Large intestine (tissue), 3 donors: ENCODE measurements at regions not wholly inside any gene's neighbourhood (a gene's known extent, or its start where the extent isn't known, plus 50 kb on each side); places are given as distances from the start of the nearest gene placed in this dataset.
A peak's percentile ranks its signal among the peaks of the same experiment; 100 is the strongest.
"Not testable (repeated sequence)": the region's sequence is repeated elsewhere in the genome, so short reads cannot be mapped to it uniquely, and the experiment has no call there.

Experiments
- DNase-seq, 2 donors: peaks; one replicate each; pipeline versions ENCODE4 v3.0.0 to v3.0.0-alpha.2; 2013
- H3K27ac ChIP-seq: one replicate; pipeline ENCODE4 v1.5.1; 2013; ENCODE audit warnings: low read length
- H3K27me3 ChIP-seq: 2 replicates; pipeline ENCODE4 v1.6.1; 2013; ENCODE audit warnings: low read length; ENCODE audit not compliant: control insufficient read depth, insufficient read depth
- H3K36me3 ChIP-seq: 2 replicates; pipeline ENCODE4 v1.6.1; 2013; ENCODE audit warnings: low read length; ENCODE audit not compliant: control insufficient read depth, insufficient read depth
- H3K4me1 ChIP-seq: one replicate; pipeline ENCODE4 v1.6.1; 2013; ENCODE audit warnings: low read length; ENCODE audit not compliant: control insufficient read depth, insufficient read depth
- H3K4me3 ChIP-seq: one replicate; pipeline ENCODE4 v1.5.1; 2013; ENCODE audit warnings: low read length
- H3K9me3 ChIP-seq: one replicate; pipeline ENCODE4 v1.6.1; 2013; ENCODE audit warnings: mild to moderate bottlenecking, low read depth, low read length, moderate library complexity; ENCODE audit not compliant: control insufficient read depth
- WGBS: methylation state at CpG from one replicate; pipeline ENCODE4 v1.1.5; 2013; ENCODE audit warnings: low lambda C conversion rate; ENCODE audit not compliant: insufficient coverage; 5-methylcytosine and 5-hydroxymethylcytosine counted together

DNA sequence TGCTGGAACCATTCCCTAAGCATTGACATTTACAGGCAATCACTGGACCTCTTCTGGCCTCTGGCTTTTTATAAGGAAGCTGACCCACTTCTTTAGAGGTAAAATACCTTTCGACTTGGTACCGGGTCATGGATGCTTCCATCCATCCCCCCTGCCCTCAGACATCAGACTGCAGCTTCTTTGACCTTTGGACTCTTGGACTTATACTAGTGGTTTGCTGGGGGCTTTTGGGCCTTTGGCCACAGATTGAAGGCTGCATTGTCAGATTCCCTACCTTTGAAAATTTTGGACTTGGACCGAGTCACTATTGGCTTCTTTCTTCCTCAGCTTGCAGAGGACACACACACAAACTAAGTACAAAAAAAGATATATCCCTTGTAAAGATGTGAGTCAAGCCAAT is 86.1 kb downstream of the TTC6 start:
- no peak overlapping the region for H3K4me3 ChIP-seq
- no peaks in the 10 kb centered on the region for H3K4me1 ChIP-seq
- DNase-seq = no peak
- H3K27ac ChIP-seq = no peak overlapping the region
- H3K27me3 ChIP-seq = no peaks in the 10 kb centered on the region
- no CpG with 5 or more reads among the region's 3 CpGs for WGBS
- no peaks in the 10 kb centered on the region for H3K9me3 ChIP-seq
- H3K36me3 ChIP-seq = no peaks in the 10 kb centered on the region

DNA sequence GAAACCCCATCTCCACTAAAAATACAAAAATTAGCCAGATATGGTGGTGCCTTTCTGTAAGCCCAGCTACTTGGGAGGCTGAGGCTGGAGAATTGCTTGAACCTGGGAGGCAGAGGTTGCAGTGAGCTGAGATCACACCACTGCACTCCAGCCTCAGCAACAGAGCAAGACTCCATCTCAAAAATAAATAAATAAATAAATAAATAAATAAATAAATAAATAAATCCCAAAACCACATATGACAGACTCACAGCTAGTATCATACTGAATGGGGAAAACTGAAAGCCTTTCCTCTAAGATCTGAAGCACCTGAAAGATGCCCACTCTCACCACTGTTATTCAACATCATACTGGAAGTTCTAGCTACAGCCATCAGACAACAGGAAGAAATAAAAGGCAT is 97.3 kb downstream of the TTC6 start:
- H3K36me3 ChIP-seq, H3K4me1 ChIP-seq, DNase-seq, H3K27me3 ChIP-seq, H3K27ac ChIP-seq, H3K4me3 ChIP-seq: not testable (repeated sequence)
- H3K9me3 ChIP-seq = peaks cover 14% of the 10 kb centered on the region

DNA sequence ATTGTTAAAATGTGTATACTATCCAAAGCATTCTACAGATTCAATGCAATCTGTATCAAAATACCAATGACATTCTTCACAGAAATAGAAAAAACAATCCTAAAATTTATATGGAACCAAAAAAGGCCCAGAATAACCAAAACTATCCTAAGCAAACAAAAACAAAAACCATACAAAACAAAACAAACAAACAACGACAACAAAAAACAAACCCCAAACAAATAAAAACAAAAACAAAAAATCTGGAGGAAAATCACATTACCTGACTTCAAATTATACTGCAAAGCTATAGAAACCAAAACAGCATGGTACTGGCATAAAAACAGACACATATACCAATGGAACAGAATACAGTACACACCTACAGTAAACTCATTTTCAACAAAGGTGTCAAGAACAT is 98.0 kb downstream of the TTC6 start:
- H3K4me3 ChIP-seq, H3K4me1 ChIP-seq, H3K27ac ChIP-seq, H3K27me3 ChIP-seq, DNase-seq, H3K36me3 ChIP-seq: not testable (repeated sequence)
- peaks cover 11% of the 10 kb centered on the region for H3K9me3 ChIP-seq
- WGBS = 100% methylated on average over 1 of the region's 1 CpG

DNA sequence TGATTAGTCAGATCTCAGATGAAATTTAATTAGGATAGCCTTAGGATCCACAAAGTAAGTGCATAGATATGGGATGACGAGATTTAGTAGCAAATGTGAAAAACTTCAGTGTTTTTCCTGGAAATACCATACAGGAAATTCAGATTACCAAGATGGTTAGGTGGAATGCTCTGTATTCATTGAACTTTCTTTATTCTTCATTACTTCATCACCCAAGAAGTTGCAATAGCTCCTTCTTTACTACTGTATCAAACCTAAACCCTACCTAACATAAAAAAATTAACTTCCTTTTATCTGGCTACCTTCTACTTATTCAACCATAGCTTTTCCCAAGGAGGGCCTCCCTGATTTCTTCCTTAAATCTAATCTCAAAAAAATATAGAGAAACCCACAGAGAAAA is 100.4 kb downstream of the TTC6 start:
- WGBS = 100% methylated on average over 1 of the region's 1 CpG
- no peak for DNase-seq
- Histone ChIP-seq H3K27ac (no peak overlapping the region), H3K4me1 (peaks cover 22% of the 10 kb centered on the region), H3K27me3 (no peaks in the 10 kb centered on the region), H3K9me3 (peaks cover 9% of the 10 kb centered on the region), H3K36me3 (no peaks in the 10 kb centered on the region), H3K4me3 (no peak overlapping the region)

DNA sequence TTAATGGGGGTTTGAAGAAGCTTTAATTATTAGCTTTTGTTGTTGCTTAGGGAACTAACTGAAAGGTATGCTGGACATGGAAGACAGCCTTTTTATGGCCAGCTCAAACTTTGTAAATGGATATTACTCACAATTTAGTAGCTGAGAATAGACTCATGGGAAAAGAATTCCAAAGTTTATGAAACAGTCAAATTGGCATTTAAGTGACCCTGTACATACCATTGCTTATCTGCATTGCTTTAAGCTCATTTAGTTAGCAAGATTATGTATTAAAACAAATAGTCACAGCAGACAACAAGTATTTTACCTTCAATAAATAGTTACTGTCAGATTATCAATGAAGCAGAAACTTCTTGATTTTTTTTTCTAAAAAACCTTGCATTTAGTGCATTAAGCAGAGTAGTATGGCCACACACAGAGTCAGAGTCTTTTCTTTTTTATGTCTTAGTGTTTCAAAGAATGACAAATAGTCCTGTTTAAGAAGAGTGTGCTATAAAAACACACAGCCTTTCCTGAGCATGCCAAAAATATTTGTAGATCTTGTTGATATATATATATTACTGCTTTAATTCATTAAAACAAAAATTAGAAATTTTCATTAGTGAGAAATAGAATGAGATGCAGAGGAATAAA is 102.2 kb downstream of the TTC6 start:
- no peaks in the 10 kb centered on the region for H3K36me3 ChIP-seq
- peak; percentile 23 to 49 for DNase-seq
- H3K4me3 ChIP-seq = no peak overlapping the region
- peaks cover 9% of the 10 kb centered on the region for H3K9me3 ChIP-seq
- H3K27me3 ChIP-seq = no peaks in the 10 kb centered on the region
- peak overlapping the region; percentile 38 for H3K27ac ChIP-seq
- H3K4me1 ChIP-seq = peaks cover 22% of the 10 kb centered on the region

DNA sequence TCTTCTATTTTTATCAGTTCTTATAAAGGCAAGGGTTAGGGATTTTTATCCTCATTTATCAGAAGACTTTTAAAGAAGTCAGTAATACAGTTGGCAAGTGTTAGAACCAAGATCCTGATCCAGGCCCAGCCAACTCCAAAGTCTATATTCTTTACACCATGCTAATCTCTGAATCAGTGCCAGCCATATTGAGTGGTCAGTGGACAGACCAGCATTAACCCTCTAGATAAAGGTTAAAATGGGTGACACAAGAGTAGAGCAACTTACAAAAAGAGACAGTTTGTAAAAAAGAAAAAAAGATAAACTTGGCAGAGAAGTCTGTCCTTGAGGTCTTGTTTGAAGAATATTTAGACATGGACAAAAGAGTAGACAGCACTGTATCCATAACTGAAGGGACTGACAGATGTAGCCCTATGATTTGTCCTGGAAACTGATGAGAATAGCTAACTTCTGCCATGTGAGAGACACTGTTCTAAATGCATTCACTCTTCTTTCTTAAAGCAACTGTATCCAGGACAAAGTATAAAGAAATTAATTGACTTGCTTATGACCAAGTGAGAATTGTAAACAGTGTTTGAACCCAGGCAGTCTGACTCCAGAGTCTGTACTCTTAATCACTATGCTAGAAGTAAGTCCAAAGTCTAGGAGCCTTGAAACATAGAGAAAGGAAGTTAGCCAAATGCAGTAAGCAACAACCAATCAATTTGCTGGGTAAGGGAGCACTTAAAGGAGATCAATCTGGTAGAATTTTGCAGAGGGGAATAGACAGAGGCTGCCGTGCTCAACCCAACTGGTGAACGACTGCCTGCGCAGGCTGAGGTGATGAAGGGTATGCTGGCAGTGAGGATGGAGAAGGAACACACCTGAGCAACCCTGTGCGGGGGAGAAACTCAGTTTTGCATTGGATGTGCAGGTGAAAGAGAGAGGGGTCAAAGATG is 103.7 kb downstream of the TTC6 start:
- no CpG with 5 or more reads among the region's 4 CpGs for WGBS

DNA sequence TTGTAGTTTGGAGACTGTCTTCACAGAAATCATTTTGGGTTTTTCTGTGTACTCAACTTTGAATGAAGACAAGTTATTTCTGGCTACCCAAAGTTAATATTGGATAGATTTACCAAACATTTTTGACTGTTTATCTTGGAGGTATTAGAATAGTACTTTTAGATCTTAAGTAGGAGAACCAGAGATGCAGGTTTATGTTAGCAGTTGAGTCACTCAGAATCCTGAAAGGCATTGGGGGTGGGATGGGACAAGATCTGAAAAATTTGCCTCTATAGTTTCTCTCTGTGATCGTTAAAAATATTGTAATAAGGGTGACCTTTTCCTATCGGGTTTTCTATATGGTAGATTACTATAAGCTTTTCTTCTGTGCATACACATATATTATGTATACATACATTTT is 112.3 kb downstream of the TTC6 start:
- Histone ChIP-seq H3K4me1 (no peaks in the 10 kb centered on the region), H3K27me3 (no peaks in the 10 kb centered on the region), H3K4me3 (no peak overlapping the region), H3K9me3 (no peaks in the 10 kb centered on the region), H3K27ac (no peak overlapping the region), H3K36me3 (no peaks in the 10 kb centered on the region)
- WGBS = no CpG with 5 or more reads among the region's 2 CpGs
- DNase-seq = no peak

More for the DNA sequence above, 103.7 kb downstream of the TTC6 start:
- Histone ChIP-seq H3K4me1 (peaks cover 22% of the 10 kb centered on the region), H3K9me3 (no peaks in the 10 kb centered on the region), H3K27ac (peak overlapping the region; percentile 74), H3K27me3 (no peaks in the 10 kb centered on the region), H3K36me3 (no peaks in the 10 kb centered on the region), H3K4me3 (no peak overlapping the region)
- peak; percentile 35 to 78 for DNase-seq

DNA sequence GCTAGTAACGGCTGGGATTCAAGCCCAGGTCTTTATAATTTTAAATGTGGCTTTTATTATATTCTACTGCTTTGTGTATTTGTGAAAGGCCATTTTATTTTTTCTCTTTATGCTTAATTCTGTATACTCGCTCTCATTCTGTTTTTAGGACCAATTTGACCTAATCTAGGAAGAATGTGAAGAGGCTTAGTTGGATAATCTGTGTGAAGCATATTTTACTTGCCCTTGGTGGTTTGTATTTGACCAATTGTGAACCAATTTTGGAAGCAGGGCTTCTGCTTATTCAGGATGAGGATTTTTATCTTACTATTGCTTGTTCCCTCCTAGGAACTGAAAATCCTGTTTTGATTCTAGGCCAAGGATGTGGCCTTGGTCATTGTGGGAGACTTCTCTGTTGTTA is 113.1 kb downstream of the TTC6 start:
- Histone ChIP-seq H3K27me3 (no peaks in the 10 kb centered on the region), H3K9me3 (no peaks in the 10 kb centered on the region), H3K4me1 (no peaks in the 10 kb centered on the region), H3K27ac (no peak overlapping the region), H3K36me3 (no peaks in the 10 kb centered on the region), H3K4me3 (no peak overlapping the region)
- 80% methylated on average over 2 of the region's 2 CpGs for WGBS
- no peak for DNase-seq

DNA sequence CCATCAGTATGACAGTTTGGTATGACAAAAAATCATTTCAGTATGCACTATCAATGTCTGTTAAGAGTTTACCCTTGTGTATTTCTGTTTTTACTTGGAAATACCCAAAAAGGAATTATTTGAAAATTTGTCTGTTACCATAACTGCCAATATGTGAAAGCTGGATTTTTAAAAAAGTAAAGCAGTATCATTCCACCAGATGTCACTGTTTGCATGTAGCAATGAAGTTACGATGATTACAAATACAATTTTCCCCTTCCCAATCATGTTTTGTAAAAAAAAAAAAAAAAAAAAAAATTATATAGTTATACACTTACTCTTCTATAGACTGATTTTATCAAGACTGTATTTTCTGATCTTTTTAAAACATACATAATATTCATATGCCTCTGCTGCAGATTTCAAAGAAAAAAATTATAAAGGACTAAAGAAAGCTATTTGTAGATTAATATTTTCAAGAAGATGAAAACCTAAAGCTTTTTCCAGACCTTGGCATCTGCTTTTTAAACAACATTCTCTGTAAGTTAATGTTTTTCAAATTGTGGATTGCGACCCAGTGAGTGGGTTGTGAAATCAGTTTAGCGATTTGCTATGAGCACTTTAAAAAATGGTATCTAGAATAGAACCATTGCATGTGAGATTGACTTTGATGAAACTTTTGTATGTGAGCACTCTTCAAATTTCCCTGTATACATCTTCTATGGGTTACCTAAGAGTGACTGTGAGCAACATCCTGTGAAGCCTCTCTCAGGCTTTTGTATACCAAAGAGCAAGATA is 114.2 kb downstream of the TTC6 start:
- Histone ChIP-seq H3K9me3 (no peaks in the 10 kb centered on the region), H3K36me3 (no peaks in the 10 kb centered on the region), H3K27me3 (no peaks in the 10 kb centered on the region), H3K4me3 (no peak overlapping the region), H3K4me1 (no peaks in the 10 kb centered on the region), H3K27ac (no peak overlapping the region)
- WGBS = no CpG with 5 or more reads among the region's 3 CpGs
- DNase-seq = no peak

DNA sequence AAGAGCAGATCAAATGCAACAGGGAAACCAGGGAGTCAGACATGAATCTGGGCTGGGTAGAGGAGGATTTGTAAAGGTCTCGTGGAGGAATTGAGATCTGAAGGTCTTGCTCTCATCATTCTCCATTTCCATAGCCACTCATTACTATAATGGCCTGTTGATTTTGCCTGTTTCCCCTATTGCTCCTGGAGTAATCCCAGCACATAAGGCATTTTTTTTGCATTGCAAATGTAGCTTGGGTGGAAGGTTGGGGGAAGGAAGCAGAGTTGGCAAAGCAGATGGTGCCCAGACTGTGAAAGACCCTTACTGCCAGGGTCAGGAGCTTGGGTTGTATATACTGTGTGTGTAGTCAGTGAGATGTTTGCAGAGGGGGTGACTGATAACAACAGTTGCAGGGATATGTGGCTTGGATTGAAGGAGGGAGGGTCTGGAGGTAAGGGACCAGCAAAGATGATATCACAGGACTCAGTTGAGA is 116.0 kb downstream of the TTC6 start:
- Histone ChIP-seq H3K27me3 (no peaks in the 10 kb centered on the region), H3K9me3 (no peaks in the 10 kb centered on the region), H3K36me3 (no peaks in the 10 kb centered on the region), H3K4me3 (no peak overlapping the region), H3K4me1 (no peaks in the 10 kb centered on the region), H3K27ac (no peak overlapping the region)
- no peak for DNase-seq
- no CpG with 5 or more reads among the region's 1 CpG for WGBS
